H9 (cell line): ENCODE measurements at regions not wholly inside any gene's neighbourhood (a gene's known extent, or its start where the extent isn't known, plus 50 kb on each side); places are given as distances from the start of the nearest gene placed in this dataset.

ENCODE experiments used
- DNase-seq: peaks from one replicate; pipeline ENCODE4 v3.0.0-alpha.2; 2017
- H2AFZ ChIP-seq: one replicate; pipeline ENCODE4 v1.6.1; 2013; ENCODE audit warnings: mild to moderate bottlenecking, low read length, control low read depth, moderate library complexity
- H2AK5ac ChIP-seq: 2 replicates; pipeline ENCODE4 v1.6.1; 2013; ENCODE audit warnings: low read length, control low read depth, mixed read lengths; ENCODE audit not compliant: insufficient read length
- H2BK120ac ChIP-seq: one replicate; pipeline ENCODE4 v1.6.1; 2013; ENCODE audit warnings: low read depth, mild to moderate bottlenecking, low read length, control low read depth, inconsistent platforms; ENCODE audit not compliant: poor library complexity, severe bottlenecking
- H2BK12ac ChIP-seq: 2 replicates; pipeline ENCODE4 v1.6.1; 2013; ENCODE audit warnings: low read length, control low read depth, mixed read lengths, low read depth; ENCODE audit not compliant: insufficient read length
- H2BK15ac ChIP-seq: 2 replicates; pipeline ENCODE4 v1.6.1; 2013; ENCODE audit warnings: low read depth, low read length, control low read depth
- H2BK20ac ChIP-seq: one replicate; pipeline ENCODE4 v1.6.1; 2013; ENCODE audit warnings: low read depth, mild to moderate bottlenecking, low read length, control low read depth, inconsistent platforms; ENCODE audit not compliant: poor library complexity, severe bottlenecking
- H2BK5ac ChIP-seq: 2 replicates; pipeline ENCODE4 v1.6.1; 2013; ENCODE audit warnings: low read length, control low read depth, mixed read lengths; ENCODE audit not compliant: insufficient read length
- H3K14ac ChIP-seq: 2 replicates; pipeline ENCODE4 v1.6.1; 2013; ENCODE audit warnings: low read length, control low read depth; ENCODE audit not compliant: insufficient read depth
- H3K18ac ChIP-seq: 2 replicates; pipeline ENCODE4 v1.6.1; 2013; ENCODE audit warnings: low read depth, mild to moderate bottlenecking, mixed read lengths, low read length, control low read depth; ENCODE audit not compliant: insufficient read length
- H3K23ac ChIP-seq: 2 replicates; pipeline ENCODE4 v1.6.1; 2013; ENCODE audit warnings: low read length, control low read depth, mixed read lengths, low read depth; ENCODE audit not compliant: insufficient read length
- H3K23me2 ChIP-seq: 2 replicates; pipeline ENCODE4 v1.6.1; 2013; ENCODE audit warnings: low read depth, mild to moderate bottlenecking, mixed read lengths, low read length, control low read depth; ENCODE audit not compliant: insufficient read length, poor library complexity, severe bottlenecking
- H3K27ac ChIP-seq: 2 replicates; pipeline ENCODE4 v1.5.1; 2013; ENCODE audit warnings: low read length, control low read depth, mixed read lengths, low read depth; ENCODE audit not compliant: insufficient read length
- H3K27me3 ChIP-seq: 2 replicates; pipeline ENCODE4 v1.6.1; 2013; ENCODE audit warnings: low read length, control low read depth, inconsistent platforms; ENCODE audit not compliant: insufficient read depth
- H3K4ac ChIP-seq: 2 replicates; pipeline ENCODE4 v1.6.1; 2013; ENCODE audit warnings: low read depth, mild to moderate bottlenecking, control low read depth, inconsistent platforms, low read length, moderate library complexity
- H3K4me1 ChIP-seq: 2 replicates; pipeline ENCODE4 v1.6.1; 2013; ENCODE audit warnings: low read length, control low read depth, inconsistent platforms; ENCODE audit not compliant: insufficient read depth
- H3K4me2 ChIP-seq: 2 replicates; pipeline ENCODE4 v1.6.1; 2013; ENCODE audit warnings: low read length, control low read depth, mixed read lengths; ENCODE audit not compliant: insufficient read length, insufficient read depth
- H3K56ac ChIP-seq: 2 replicates; pipeline ENCODE4 v1.6.1; 2013; ENCODE audit warnings: low read depth, mild to moderate bottlenecking, mixed read lengths, low read length, control low read depth; ENCODE audit not compliant: insufficient read length
- H3K79me1 ChIP-seq: 2 replicates; pipeline ENCODE4 v1.6.1; 2013; ENCODE audit warnings: low read depth, mild to moderate bottlenecking, moderate library complexity, low read length, control low read depth, inconsistent platforms; ENCODE audit not compliant: insufficient read depth, poor library complexity, severe bottlenecking
- H3K79me2 ChIP-seq: 2 replicates; pipeline ENCODE4 v1.6.1; 2013; ENCODE audit warnings: low read length, control low read depth, inconsistent platforms; ENCODE audit not compliant: insufficient read depth
- H3K9ac ChIP-seq: 2 replicates; pipeline ENCODE4 v1.6.1; 2013; ENCODE audit warnings: low read length, control low read depth, mixed read lengths; ENCODE audit not compliant: insufficient read length; ENCODE audit errors: extremely low read depth
- H3K9me3 ChIP-seq: one replicate; pipeline ENCODE4 v1.6.1; 2013; ENCODE audit warnings: low read depth, low read length, inconsistent platforms; ENCODE audit not compliant: control insufficient read depth
- H3T11ph ChIP-seq: one replicate; pipeline ENCODE4 v1.6.1; 2013; ENCODE audit warnings: mild to moderate bottlenecking, low read length, control low read depth, inconsistent platforms
- H4K20me1 ChIP-seq: one replicate; pipeline ENCODE4 v1.6.1; 2013; ENCODE audit not compliant: control insufficient read depth, insufficient read length, insufficient read depth
- H4K5ac ChIP-seq: 2 replicates; pipeline ENCODE4 v1.6.1; 2013; ENCODE audit warnings: low read depth, mild to moderate bottlenecking, mixed read lengths, low read length, control low read depth; ENCODE audit not compliant: insufficient read length
- H4K8ac ChIP-seq: replicated peaks from 2 replicates; pipeline ENCODE4 v1.6.1; 2013; ENCODE audit warnings: low read length, control low read depth, mixed read lengths, low read depth; ENCODE audit not compliant: insufficient read length
- H4K91ac ChIP-seq: 2 replicates; pipeline ENCODE4 v1.6.1; 2013; ENCODE audit warnings: low read depth, mild to moderate bottlenecking, moderate library complexity, mixed read lengths, low read length, control low read depth; ENCODE audit not compliant: insufficient read length
- H3K27ac Mint-ChIP-seq, 3 experiments: 2 replicates in 2 of 3; 3 replicates in 1 of 3; pipeline ENCODE4 v1.8.0; 2020 to 2021; ENCODE audit warnings: mixed read lengths in 3 of 3, mild to moderate bottlenecking in 1 of 3, moderate library complexity in 1 of 3
- H3K27me3 Mint-ChIP-seq: 2 replicates; pipeline ENCODE4 v1.8.0; 2021; ENCODE audit warnings: low read depth, mild to moderate bottlenecking, moderate library complexity, mixed read lengths
- H3K36me3 Mint-ChIP-seq, 3 experiments: 2 replicates in 2 of 3; 3 replicates in 1 of 3; pipeline ENCODE4 v1.8.0; 2020 to 2021; ENCODE audit warnings: low read depth in 3 of 3, mixed read lengths in 3 of 3; ENCODE audit not compliant: insufficient read depth in 1 of 3
- H3K4me1 Mint-ChIP-seq, 2 experiments: 2 replicates each; pipeline ENCODE4 v1.8.0; 2020; ENCODE audit warnings: mixed read lengths in 2 of 2
- H3K4me3 Mint-ChIP-seq, 2 experiments: 2 replicates in 1 of 2; 3 replicates in 1 of 2; pipeline ENCODE4 v1.8.0; 2020 to 2021; ENCODE audit warnings: mild to moderate bottlenecking in 2 of 2, mixed read lengths in 2 of 2, moderate library complexity in 1 of 2
- H3K9me3 Mint-ChIP-seq, 2 experiments: 2 replicates in 1 of 2; 3 replicates in 1 of 2; pipeline ENCODE4 v1.8.0; 2020; ENCODE audit warnings: mild to moderate bottlenecking in 2 of 2, mixed read lengths in 2 of 2, moderate library complexity in 1 of 2
- WGBS: extraction: QIAGEN DNeasy Blood & Tissue Kit; methylation state at CpG from one replicate; pipeline ENCODE4 v1.1.7; 2013; ENCODE audit warnings: missing lambda C conversion rate, low lambda C conversion rate, mixed read lengths; ENCODE audit not compliant: insufficient read length; ENCODE audit errors: extremely low coverage; 5-methylcytosine and 5-hydroxymethylcytosine counted together
- TF ChIP-seq, protein P1 (sequence below): fragments of 200-600 bp; sonication (generic); conservative IDR thresholded peaks from 3 replicates; pipeline ENCODE4 v1.8.0; 2021; ENCODE audit warnings: antibody characterized with exemption, mild to moderate bottlenecking

DNA sequence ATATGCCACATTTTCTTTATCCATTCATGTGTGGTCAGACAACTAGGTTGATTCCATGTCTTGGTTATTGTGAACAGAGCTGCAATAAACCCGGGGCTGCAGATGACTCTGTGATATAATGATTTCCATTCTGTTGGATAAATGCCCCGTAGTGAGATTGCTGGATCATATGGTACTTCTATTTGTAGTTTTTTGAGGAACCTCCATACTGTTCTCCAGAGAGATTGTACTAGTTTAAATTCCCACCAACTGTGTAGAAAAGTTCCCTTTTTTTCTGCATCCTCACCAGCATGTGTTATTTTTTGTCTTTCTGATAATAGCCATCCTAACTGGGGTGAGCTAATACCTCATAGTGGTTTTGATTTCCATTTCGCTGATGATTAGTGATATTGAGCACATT is 62.2 kb upstream of the MAP3K4 start:
- H3K23me2 ChIP-seq, result peaks cover 3% of the 10 kb centered on the region
- TF ChIP-seq, protein P1, sequence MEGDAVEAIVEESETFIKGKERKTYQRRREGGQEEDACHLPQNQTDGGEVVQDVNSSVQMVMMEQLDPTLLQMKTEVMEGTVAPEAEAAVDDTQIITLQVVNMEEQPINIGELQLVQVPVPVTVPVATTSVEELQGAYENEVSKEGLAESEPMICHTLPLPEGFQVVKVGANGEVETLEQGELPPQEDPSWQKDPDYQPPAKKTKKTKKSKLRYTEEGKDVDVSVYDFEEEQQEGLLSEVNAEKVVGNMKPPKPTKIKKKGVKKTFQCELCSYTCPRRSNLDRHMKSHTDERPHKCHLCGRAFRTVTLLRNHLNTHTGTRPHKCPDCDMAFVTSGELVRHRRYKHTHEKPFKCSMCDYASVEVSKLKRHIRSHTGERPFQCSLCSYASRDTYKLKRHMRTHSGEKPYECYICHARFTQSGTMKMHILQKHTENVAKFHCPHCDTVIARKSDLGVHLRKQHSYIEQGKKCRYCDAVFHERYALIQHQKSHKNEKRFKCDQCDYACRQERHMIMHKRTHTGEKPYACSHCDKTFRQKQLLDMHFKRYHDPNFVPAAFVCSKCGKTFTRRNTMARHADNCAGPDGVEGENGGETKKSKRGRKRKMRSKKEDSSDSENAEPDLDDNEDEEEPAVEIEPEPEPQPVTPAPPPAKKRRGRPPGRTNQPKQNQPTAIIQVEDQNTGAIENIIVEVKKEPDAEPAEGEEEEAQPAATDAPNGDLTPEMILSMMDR, result no peak
- Mint-ChIP-seq H3K9me3 (no peaks in the 10 kb centered on the region; a peak in 1 of 5 replicates), H3K4me1 (peaks cover 17 to 21% of the 10 kb centered on the region in 2 experiments), H3K27me3 (peaks cover 30% of the 10 kb centered on the region), H3K4me3 (no peak overlapping the region), H3K36me3 (no peaks in the 10 kb centered on the region; a peak in 1 of 7 replicates), H3K27ac (no peak overlapping the region)
- H2BK5ac ChIP-seq, result no peak overlapping the region
- no peaks in the 10 kb centered on the region for H3K9me3 ChIP-seq
- H3K56ac ChIP-seq, result no peak overlapping the region
- H3K27me3 ChIP-seq, result no peaks in the 10 kb centered on the region; the same call in 1 of the 2 replicates
- H3K23ac ChIP-seq, result no peak overlapping the region
- no peak overlapping the region for H4K8ac ChIP-seq
- H2BK12ac ChIP-seq, result no peak overlapping the region
- H3K9ac ChIP-seq, result no peak overlapping the region
- WGBS, result no CpG with 5 or more reads among the region's 3 CpGs
- no peak overlapping the region for H2BK15ac ChIP-seq
- H4K91ac ChIP-seq, result no peak overlapping the region
- no peak overlapping the region for H3K4me2 ChIP-seq
- no peaks in the 10 kb centered on the region for H3K79me2 ChIP-seq
- no peak overlapping the region for H2AK5ac ChIP-seq
- H3K18ac ChIP-seq, result no peak overlapping the region
- DNase-seq, result no peak
- H3K4ac ChIP-seq, result no peak overlapping the region
- H3K27ac ChIP-seq, result no peak overlapping the region
- H2BK20ac ChIP-seq, result no peak overlapping the region
- H4K20me1 ChIP-seq, result peaks cover 3% of the 10 kb centered on the region
- no peak overlapping the region for H3T11ph ChIP-seq
- H3K79me1 ChIP-seq, result no peaks in the 10 kb centered on the region
- no peak overlapping the region for H4K5ac ChIP-seq
- H2AFZ ChIP-seq, result no peak overlapping the region
- H2BK120ac ChIP-seq, result no peak overlapping the region
- no peak overlapping the region for H3K14ac ChIP-seq
- peaks cover 2% of the 10 kb centered on the region; the same call in 1 of the 2 replicates for H3K4me1 ChIP-seq
